Epidermal melanocyte (primary cell): ENCODE measurements at regions not wholly inside any gene's neighbourhood (a gene's known extent, or its start where the extent isn't known, plus 50 kb on each side); places are given as distances from the start of the nearest gene placed in this dataset.
"Not testable (repeated sequence)": the region's sequence is repeated elsewhere in the genome, so short reads cannot be mapped to it uniquely, and the experiment has no call there.

Experiments used
- DNase-seq: peaks from one replicate; pipeline ENCODE4 v3.0.0; 2011; ENCODE audit warnings: low spot score; ENCODE audit not compliant: insufficient read length

DNA sequence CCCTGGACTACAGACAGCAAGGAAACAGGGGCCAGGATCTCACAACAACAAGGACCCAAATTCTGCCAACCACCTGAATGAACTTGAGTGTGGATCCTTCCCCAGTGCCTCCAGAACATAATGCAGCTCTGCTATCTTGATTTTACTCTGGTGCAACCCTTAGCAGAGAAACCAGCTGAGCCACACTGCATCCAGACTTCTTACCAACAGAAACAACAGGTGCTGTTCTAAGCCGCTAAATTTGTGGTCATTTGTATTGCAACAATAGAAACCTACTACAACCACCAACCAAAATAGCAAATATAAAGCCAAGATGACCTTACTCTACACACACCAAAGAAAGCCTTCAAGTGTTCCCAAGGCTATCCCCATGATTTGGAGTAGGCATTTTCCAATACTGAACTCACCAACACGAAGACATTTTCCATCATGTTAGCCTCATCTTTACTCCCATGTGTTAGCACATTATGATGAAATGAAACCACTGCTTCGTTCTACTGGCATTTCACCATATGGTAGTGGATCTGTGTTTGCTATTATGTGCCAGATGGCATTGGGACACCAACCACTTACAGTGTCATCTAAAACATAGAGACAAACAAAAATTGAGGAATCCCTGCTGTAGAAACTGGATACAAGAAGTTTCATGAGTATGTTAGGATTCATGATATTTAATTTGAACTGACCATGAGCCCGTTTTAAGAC, 249.8 kb upstream of the ID4 start:
- DNase-seq, result no peak

DNA sequence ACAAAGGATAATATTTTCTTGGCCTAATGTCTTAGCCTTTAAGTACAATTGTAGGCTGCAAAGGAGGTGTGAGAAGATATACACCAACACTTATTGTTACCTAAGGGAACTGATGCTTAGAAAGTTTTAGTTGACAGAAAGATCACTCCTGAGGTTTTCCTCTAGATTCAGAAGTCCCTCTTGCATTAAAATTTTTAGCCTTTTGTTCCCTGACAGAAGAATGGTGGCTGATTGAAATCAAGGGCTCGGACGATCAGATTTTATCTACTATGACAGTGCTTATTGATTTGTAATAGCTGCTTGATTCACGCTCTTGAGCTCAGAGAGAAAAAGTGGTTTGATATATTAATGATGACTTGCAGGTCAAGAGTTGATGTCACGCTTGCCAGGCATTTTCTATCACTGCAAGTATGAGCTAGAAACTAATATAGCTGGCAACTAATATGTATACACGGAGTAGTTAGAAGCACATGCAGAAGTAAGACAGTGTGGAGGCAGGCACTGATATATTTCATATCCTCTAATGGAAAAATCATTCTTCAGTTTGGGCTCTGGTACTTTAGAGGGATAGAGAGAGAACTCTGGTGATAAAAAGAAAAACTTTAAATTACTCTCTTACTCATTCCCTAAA, 246.6 kb upstream of the ID4 start:
- no peak for DNase-seq

DNA sequence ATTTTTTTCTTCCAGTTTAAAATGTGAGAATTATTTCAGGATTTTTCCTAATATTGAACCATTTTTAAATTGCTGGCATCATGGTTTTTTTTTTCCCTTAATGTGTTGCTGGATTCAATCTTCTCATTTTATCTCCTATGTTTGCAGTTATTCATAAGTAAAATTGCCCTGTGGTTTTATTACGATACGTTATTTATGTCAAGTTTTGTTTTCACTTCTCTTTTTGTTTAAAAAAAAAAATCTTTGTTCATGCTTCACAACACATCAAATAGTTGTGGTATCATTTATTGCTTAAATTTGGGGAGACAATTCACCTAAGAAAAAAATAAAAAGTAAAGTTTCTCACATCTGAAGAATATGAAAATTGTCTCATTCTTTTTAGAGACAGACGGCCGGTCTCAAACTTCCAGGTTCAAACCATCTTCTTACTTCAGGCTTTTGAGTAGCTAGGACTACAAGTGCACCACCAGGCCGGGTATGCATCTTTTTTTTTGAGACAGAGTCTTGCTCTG, 239.3 kb upstream of the ID4 start:
- DNase-seq, result no peak

DNA sequence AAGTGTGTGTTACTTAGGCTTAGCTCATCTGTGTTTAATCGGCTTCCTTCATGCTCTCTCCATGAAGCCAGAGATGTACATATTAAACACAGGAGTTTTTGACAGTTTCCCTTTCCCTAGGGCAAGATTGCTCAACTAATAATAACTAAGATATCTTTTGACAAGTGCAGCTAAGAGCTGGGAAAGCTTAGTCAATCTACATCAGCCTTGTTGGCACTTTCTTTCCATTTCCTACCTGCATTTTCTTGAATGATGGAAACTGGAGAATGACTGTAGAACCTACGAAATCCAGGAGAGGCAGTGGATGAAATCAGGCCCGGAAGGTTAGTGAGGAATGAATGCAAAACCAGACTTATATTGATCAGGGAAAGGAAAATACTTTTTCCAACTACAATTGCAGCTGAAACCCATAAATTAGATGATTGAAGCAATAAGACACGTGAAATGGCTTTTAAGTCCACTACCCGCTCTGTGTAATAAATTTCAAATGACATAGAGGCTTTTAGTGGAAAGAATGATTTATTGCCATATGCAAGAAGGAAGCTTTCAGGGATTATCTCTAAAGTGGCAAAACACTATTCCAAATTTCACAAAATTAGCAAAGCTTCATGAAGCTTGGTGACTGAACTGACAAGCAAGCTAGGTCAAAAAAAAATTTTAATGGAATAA, 237.2 kb upstream of the ID4 start:
- no peak for DNase-seq

DNA sequence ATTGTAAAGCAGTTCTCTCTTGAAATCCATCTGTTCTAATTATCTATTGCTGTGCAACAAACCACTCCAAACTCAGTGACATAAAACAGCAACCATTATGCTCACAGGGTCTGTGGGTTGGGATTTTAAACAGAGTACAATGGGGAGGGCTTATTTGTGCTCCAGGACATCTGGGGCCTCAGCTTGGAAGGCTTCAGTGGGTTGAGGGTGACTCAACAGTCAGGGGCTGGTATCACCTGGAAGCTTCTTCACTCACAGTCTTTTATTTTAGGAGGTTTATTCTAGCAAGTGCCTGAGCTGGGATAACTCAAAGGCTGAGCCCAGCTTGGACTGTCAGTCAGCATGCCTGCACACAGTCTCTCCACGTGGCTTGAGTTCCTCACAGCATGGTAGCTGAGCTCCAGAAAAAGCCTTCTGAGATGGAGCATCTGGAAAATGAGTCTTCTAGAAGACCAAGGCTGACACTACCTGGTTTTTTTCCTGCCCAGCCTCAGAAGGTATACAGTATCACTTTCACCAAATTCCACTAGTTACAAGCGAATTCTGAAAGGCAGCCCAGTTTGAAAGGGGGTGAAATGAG, 234.6 kb upstream of the ID4 start:
- no peak for DNase-seq

DNA sequence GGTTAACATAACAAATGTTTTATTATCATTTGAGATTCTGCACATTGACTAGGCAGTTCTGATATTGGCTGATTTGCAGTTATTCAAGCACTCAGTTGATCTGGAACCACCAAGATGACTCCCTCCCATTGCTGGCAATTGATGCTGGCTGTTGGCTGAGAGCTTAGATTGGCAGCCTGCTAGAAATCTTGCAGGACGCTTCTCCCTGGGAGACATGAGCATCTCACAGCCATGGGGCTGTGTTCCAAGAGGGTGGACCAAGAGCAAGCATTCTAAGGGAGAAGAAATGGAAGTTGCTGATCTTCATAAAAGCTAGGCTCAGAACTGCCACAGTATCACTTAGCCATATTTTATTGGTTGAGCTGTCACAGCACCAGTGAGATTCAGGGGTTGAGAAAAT, 233.4 kb upstream of the ID4 start:
- DNase-seq, result no peak

DNA sequence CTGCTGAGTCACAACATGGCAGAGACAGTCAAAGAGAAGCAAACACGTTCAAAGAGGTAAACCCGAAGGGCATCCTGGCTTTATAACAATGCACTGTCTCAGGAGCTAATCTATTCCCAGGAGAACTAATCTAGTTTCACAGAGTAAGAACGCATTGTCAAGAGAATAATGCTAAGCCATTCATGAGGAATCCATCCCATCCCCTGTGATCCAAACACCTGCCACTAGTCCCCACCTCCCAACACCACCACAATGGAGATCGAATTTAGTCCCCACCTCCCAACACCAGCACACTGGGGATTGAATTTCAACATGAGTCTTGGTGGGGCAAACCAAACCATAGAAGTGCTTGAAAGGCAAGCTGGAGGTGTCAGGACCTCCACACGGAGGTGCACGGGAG, 231.5 kb upstream of the ID4 start:
- no peak for DNase-seq

DNA sequence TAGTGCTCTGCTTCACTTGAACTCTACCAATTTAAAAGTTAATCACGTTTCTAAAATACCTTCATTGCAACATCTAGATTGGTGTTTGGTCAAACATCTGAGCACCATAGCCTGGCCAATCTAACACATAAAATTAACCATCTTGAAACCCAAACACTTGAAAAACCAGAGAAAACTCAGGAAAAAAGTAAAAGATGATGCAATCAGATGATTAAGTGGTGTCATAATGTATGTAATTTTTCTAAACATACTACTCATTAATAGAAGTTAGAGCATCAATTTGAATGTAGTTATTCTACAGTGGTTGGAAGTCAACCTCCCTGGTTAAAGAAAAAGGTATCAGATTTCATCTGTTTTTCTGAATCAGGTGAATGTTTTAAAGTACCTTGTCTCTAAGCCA, 228.6 kb upstream of the ID4 start:
- DNase-seq, result no peak

DNA sequence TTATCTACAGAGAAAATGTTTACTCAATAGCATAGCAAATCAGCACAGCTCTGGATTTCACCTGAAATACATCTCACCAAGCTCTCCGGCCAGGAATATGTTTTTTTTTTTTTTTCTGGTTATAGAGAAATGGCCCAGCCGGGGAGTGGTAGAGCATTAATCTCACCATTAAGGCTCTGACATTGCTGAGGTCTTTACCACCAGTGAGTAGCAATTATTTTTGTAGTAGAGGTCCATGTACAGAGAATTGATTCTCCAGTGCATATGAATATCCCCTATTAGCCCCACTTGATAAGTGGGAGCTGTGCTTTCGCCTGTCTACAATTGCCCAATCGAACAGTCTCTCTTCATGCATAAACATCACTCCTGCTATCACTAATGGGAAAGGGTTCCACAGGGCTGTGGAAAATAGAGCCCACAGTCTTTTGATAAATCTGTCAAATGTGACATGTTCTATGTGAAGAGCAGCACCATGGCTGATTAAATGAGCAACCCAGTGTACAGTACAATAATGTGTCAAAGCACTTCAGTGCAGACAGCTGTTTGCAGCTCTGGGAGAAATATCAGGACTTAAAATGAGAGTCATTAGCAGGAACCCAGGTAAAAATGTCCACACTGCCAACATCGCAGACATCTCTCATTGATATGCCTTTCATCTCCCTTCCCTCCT, 227.1 kb upstream of the ID4 start:
- DNase-seq, result no peak

DNA sequence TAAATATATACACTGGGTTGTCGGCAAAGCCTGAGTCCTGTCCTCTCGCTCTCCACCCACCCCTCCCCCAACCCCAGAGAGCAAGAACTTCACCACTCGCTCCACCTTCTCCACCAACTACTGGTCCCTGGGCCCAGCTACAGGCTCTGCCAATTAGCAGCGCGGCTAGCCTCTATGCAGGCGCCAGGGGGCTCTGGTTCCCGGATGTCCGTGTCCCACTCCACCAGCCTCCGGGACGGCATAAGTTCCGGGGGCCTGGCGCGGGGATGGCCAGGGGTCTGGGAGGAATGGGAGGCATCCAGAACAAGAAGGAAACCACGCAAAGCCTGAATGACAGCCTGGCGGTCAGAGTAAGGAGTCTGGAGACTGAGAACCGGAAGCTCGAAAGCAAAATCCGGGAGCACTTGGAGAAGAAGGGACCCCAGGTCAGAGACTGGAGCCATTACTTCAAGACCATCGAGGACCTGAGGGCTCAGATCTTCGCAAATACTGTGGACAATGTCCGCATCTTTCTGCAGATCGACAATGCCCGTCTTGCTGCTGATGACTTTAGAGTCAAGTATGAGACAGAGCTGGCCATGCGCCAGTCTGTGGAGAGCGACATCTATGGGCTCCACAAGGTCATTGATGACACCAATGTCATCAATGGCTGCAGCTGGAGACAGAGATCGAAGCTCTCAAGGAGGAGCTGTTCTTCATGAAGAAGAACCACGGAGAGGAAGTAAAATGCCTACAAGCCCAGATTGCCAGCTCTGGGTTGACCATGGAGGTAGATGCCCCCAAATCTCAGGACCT, 224.3 kb upstream of the ID4 start:
- not testable (repeated sequence) for DNase-seq

DNA sequence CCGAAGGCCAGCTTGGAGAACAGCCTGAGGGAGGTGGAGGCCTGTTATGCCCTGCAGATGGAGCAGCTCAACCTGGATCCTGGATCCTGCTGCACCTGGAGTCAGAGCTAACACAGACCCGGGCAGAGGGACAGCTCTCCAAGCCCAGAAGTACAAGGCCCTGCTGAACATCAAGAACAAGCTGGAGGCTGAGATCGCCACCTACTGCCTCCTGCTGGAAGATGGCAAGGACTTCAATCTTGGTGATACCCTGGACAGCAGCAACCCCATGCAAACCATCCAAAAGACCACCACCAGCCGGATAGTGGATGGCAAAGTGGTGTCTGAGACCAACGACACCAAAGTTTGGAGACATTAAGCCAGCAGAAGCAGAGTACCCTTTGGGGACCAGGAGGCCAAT, 223.5 kb upstream of the ID4 start:
- no peak for DNase-seq

DNA sequence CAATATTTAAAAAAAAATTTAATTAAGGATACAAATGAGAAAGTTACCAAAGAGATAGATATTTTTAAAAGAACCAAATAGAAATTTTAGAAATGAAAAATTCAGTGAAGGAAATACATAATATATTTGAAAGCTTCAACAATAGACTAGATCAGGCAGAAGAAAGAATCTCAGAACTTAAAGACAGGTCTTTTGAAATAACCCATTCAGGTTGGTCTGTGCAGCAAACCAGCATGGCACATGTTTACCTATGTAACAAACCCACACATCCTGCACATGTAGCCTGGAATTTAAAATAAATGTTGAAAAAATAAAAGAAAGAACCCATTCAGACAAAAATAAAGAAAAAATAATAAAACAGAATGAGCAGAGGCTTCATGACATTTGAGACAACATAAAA, 221.1 kb upstream of the ID4 start:
- DNase-seq, result no peak

DNA sequence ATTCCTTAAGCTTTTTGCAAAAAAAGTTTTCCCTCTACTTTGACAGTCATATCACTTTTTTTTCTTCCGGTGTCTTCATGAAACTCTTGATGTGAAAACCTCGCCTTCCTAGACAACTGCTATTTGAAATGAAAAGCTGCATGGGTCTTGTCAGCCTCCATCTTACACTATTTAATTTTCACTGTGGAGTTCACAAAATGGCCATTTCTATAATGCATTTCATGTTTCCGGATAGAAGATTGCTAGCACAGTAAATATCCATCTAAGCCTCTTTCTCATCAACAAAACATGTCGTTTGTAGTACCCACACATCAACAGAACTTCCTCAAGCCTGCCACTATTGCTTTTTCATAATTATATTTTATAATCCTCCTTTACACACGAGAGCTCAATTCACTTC, 204.9 kb upstream of the ID4 start:
- no peak for DNase-seq

DNA sequence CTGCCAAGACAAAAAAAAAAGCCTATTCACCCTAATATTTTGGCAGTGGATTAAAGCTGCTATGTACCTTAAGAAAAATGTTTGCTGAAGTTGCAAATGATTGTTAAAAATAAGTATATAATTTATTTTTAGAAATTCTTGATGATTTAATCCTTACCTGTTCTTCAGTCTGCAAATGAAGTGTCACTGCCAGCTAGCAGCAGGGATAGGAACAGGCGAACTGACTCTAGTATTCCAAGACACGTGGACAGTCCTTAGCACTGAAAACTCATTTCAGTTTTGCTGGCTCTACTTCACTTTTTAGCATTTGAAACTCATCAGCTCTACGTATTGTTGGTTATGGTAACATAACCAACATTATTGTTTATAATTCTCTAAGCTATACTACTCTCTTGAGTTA, 204.4 kb upstream of the ID4 start:
- DNase-seq, result no peak

DNA sequence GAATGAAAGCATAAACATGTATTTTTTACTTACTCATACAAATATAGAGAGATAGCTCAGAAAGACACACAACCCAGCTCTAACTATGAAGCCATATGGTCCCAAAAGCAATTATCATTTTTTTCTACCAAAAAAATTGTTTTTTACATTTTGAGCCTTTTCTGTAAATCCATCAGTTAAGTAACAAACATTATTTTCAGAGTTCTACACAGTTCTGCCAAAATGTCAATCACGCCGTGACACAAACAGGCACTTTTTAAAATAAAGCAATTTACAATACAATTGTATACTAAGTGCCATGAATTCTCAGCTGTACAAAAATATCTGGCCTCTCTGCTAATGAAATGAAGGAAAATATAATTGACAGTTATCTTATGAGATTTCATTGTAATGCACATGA, 201.4 kb upstream of the ID4 start:
- DNase-seq, result no peak

DNA sequence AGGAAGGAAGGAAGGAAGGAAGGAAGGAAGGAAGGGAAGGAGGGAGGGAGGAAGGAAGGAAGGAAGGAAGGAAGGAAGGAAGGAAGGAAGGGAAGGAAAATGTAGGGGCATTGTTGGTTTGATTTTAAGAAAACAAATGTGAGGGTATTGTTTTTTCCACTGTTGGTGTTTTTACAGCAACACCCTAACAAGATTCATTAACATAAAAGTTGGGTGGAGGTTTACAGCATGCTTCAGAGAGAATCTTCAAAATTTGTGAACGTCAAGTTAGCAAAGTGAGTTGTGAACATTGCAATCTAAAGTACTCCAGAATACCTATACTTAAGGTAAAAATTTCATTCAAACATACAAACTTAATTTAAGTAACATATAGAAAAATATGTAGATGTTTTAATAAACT, 200.2 kb upstream of the ID4 start:
- DNase-seq, result no peak

DNA sequence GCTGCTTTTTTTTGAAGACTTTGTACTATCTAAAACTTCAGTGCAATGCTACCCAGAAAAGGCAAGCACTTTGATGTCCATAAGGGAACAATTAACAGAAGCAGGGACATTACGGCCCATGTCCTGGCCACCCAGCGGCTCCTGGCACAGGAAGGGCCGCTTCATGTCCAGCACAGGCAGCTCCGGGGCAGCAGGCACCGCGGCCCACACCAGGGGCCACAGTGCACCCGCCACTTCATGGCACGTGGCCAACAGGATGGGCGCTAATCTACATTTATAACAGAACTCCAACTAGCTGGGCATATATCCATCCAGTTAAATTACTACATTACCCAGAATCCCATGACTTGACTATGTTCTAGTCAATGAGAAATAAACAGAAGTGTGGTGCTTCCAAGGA, 198.2 kb upstream of the ID4 start:
- no peak for DNase-seq

DNA sequence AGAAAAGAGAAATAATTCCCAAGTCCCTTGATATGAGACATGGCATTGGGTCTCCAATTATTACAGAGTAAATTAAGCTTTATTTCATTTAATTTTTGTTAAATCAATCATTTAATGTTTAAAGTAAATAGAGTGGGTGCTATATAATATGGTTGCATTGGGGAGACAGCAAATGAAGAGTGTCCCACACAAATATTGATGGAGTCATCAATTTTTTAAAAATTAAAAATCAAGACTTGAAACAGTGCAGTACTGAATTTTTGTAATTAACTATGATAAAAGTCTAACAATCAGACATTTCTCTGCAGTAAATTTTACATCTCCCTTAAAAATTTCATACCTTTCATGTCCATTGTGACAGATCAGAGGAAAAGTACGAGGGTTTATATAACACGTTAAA, 193.9 kb upstream of the ID4 start:
- no peak for DNase-seq

DNA sequence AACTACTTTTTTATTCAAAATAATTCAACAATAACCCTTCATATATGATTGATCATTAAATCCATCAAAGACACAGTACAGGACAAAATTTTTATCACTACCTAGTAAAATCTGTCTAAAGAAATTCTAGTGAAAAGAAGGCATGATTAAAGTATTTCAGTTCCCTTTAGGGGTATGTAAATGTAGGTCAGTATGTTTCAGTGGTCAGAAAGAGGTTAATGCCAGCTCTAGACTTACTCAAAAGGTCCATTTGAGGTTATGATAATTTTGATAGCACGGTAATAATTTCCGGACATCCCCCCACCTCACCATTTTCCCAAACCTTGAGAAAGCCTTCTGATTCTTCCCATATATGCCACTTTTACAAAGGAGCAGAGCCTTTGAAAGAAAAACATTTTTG, 193.5 kb upstream of the ID4 start:
- DNase-seq, result no peak

DNA sequence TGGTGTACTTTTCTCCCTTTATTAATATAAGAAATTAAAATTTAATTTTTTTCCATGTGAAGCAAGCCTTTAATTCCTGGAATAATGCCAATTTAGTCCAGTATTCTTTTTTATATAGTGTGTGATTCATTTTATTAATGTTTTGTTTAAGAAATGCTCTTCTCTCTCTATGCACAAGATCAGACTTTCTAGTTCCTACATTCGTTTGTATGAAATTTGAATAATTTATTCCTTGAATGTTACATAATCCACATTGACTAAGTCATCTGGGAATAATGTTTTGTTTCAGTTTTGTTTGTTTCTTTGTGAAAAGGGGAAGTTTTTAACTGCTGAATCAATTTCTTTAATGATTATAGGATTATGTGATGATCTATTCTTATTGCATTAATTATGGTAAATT, 181.4 kb upstream of the ID4 start:
- no peak for DNase-seq
